ELR (cell line): ENCODE measurements at regions not wholly inside any gene's neighbourhood (a gene's known extent, or its start where the extent isn't known, plus 50 kb on each side); places are given as distances from the start of the nearest gene placed in this dataset.
"Not testable (repeated sequence)": the region's sequence is repeated elsewhere in the genome, so short reads cannot be mapped to it uniquely, and the experiment has no call there.

Source experiments
- DNase-seq: peaks from one replicate; pipeline ENCODE4 v3.0.0-alpha.2; 2015; ENCODE audit warnings: low read depth

DNA sequence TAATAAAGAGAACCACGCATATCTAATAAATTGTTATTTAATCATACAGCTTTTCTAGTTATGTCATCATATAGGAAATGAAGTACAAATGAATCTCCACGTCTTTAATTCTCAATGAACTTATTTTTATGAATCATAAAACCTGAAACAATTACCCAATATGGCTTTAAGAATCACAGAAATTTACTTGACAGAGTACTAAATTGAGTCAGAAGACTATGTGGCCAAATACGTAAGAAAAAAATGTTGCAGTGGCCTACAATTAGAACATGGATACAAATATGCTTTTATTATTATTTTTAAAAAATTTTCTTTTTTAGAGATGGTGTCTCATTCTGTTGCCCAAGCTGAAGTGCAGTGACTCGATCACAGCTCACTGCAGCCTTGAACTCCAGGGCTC lies 584.7 kb upstream of the SLC35B3 start:
- no peak for DNase-seq

DNA sequence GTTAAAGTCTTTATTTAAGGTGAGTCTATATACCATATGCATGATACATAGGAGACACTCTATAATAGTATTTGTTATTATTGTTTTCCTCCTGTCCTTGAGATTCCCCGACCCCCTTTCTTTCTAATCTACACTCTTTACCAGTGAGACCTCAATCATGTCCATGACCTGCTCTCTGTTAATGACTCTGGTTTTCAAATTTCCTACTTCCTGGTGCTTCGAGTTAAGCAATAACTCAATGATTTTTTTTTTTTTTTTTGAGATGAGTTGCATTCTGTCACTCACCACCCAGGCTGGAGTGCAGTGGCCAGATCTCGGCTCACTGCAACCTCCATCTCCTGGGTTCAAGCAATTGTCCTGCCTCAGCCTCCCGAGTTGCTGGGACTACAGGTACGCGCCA lies 574.6 kb upstream of the SLC35B3 start:
- DNase-seq = no peak

DNA sequence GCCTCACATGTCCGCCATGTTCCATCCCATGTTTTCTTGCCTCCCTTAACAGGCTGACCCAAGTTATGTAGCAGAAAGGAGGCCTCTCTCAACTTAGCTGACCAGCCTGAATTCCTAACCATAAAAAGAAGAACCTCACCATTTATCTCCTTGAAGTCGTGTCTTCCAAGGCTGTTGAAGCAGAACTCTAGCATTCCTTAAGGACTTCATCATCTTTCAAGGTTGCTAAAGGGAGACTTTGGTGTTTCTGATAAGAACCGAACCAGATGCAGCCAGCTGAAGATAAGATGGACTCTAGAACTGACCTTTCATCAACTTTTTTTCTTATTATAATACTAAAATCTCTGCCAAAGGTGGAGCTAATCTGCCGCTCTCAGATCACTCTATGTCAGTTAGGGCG lies 571.7 kb upstream of the SLC35B3 start:
- DNase-seq = no peak

DNA sequence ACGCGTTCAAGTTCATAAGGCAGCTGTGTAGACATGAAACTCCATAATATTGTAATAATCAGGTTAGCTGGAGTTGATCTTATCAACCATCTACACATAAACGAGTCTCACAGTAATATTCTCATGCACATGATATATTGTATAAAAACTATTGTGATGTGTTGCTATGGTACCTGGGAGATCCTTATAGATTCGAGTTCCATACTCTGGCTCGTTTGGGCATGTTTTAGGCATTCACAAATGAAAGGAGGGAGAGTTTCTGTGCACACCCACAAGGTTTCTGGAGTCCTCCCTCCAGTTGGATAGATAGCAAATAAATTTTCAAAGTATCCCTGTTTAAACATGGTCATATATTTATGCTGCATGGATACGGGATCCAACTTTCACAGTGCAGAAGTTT lies 567.5 kb upstream of the SLC35B3 start:
- DNase-seq = no peak

DNA sequence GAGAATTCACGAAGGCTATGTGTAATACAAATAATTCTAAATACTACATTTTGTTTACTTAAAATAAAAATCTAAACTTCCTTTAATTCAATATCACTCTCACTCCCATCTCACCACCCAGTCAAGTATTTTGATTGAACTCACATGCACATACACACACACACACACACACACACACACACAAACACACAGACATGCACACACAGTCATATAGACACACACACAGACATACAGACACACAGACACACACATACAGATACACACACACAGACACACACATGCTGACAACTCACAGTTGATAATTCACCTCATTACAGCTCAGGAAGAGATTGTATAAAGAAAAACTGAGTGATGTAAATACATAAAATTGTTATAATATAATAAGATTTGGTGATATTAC lies 559.8 kb upstream of the SLC35B3 start:
- DNase-seq = no peak

DNA sequence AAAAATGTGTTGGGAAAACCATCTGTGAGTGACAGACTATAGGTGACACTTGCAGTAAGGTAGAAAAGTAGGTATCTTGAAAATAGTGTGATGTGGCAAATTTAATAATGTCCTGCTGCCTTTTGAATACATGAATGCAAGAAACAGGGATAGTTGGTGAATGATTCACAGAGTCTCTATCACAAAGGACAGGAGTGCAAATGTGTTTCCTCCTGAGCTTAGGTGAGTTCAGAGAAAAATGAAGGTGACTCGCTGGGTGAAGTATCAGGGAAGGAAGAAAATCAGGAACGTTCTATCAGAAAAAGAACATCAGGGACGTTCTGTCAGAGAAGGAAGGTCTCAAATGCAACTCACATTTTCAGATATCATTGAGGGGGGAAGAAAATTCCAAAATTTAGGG lies 557.8 kb upstream of the SLC35B3 start:
- DNase-seq = no peak

DNA sequence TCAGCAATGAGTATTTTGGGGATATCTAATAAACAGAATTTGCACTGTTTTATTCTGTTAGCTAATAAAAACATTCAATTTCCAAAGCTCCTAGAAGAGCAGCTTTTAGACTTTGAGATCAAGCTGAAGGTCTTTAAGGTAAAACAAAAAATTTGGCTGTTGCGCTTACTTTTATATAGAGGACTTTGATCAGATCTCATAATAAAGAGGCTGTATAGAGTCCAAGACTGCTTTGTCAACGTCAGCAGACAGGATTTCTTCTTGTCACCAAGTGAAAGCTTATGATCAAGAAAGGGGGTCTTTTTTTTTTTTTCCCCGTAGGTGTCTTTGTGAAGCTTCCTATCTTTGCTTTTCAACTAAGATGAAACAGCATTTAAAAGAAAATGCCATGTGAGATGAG lies 556.5 kb upstream of the SLC35B3 start:
- no peak for DNase-seq

DNA sequence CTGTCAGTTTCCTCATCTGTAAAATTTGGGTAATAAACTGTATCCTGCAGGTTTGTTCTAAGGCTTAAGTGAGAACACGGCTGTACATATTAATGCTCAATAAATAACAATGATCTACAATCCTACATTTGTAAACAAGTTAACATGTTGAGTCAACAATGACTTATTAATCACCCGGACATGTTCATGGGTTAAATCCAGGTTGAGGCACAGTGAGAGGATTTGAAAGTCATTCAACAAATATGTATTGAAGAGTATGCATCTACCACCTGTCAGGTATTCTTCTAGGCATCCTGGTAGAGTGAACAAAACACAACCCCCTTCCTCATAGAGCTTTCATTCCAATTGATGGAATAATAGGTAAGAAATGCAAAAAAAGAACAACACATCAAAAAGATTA lies 554.7 kb upstream of the SLC35B3 start:
- DNase-seq = no peak

DNA sequence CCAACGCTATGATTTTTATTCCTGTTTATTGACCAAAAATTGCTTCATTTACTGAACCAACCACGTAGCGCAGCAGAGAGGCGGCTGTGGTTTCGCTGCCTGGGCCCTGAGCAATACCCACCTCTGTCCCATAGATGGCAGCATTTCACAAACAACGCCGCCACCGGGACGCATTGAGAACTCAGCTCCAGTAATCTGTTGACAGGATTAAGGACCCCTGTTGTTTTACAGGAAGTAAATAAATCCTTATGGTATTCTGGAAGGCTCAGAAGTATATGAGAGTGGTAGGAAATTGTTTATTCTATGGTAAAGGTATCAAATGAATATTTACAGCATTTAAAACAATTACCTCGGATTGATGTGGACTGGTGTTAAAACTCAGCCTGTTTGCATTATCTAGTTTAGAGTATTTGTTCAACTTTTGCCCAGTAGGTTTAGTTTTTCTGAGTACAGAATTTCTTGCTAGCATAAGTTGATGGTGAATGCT lies 547.9 kb upstream of the SLC35B3 start:
- peak; percentile 77 for DNase-seq

DNA sequence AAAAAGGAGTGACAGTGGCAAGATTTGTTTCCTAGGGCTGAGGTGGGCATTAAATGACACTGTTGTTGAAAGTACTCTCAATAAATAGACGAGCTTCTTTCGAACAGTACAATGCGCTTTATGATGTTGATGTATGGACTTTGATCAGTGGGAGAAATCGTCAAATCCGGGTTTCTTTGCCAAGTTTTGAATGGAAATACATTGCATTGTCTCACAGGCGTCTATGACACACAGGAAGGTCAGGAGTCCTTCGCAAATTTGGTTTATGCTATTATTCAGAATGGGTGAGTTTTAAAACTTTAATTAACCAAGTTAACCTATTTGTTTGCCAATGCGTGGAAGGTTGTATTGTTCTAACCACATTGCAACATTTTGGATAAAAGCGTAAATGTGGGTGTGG lies 547.3 kb upstream of the SLC35B3 start:
- DNase-seq = no peak

DNA sequence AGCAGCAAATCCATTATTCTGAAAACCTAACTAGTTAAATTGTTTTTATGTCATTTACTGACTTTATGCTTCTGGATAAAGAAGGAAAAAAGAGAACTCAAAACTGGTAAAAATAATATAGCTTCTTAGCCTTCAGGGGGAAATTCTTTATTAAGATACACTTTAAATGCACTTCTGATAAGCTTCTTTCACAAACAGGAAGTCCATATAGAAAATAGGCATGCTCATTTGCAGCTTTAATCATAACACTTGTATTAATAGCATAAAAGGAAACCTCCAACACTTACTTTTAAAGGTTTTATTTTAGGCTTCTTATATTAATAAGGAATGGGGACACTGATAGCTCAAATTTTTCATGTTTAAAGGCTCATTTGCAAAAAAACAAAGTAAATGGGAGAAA lies 538.0 kb upstream of the SLC35B3 start:
- no peak for DNase-seq

DNA sequence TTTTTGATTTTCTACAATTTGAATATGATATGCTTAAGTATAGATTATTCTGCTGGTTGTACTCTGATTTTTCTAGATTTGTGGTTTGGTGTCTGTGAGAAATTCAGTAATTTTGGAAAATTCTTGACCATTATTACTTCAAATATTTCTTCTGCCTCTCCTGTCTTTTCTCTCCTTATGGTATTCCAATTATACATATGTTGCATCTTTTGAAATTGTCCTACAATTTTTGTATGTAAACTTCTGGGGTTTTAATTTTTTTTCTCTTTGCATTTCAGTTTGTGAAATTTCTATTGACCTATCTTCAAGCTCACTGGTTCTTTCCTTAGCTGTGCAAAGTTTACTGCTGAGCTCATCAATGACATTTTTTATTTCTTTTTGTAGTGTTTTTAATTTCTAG lies 534.4 kb upstream of the SLC35B3 start:
- no peak for DNase-seq

DNA sequence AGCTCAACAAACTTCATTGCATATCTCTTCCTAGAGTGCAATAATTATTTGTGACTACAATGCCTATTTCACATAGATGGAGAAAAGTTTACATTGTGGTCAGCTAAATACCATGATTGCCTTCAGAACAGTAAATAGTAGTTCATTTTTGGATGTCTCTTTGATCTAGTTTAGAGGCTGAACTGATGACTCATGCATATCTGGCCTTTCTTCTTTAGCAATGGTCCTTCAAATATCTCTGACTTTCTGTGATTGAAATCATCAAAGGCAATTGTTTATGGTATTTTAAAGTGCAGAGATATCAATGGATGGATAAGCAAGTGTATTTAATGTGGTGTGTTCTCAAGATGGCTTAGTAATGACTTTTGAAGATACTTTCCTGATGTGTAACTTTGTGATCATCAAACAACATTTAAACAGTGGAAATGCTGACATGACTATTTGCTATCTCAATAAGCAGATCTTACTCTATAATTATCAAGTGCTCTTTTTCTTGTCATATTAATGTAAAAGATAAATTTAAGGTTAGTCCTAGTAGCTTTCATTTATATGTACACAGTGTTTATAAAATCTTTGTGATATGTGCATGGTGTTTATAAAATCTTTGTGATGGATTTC lies 523.7 kb upstream of the SLC35B3 start:
- peak; percentile 67 for DNase-seq

DNA sequence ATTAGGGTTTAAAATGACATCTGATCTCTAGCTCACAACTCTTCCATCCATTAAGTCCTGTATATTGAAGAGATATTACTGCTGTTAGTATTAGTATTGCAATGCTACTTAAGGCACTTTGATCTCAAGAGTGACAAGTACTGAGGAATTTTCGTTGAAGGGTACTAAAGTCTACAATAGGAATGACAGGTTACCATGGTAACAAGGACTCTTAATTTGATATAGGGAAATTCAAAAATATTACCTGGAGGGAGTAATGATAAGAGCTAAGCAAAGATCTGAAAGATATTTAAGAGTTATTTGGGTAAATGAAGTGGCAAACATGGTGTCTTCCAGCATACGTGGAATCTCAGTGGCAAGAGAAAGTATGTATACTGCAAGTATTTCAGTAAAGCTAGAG lies 518.0 kb upstream of the SLC35B3 start:
- no peak for DNase-seq

DNA sequence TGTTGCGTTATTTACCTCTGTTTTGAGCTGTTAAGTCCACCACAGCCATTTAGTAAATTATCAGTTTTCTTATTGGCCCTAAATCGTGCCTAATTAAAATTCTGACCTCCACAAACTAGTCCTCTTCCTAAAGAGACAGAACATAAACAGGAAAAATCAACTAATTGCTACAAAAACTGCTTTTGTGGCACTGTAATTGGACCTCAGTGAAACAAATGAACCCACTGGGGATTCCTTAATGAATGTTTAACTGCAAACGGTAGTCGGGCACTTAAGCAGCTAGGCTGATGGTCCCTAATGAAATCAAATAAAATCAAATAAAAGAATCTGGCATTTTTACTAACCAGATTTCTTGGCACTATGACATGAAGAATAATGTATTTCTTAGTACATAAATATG lies 513.4 kb upstream of the SLC35B3 start:
- DNase-seq = no peak

DNA sequence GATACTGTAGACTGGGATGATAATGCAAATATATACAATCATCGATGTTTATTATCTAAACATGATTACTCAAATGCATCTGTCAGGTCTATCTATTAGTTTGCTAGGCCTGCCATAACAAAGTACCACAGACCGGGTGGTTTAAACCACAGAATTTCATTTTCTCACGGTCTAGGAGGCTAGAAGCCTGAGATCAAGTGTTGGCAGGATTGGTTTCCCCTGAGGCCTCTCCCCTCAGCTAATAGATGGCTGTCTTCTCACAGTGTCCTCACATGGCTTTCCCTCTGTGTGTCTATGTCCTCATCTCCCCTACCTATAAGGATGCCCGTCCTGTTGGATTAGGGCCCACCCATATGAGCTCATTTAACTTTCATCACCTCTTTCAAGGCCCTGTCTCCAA lies 512.6 kb upstream of the SLC35B3 start:
- no peak for DNase-seq

DNA sequence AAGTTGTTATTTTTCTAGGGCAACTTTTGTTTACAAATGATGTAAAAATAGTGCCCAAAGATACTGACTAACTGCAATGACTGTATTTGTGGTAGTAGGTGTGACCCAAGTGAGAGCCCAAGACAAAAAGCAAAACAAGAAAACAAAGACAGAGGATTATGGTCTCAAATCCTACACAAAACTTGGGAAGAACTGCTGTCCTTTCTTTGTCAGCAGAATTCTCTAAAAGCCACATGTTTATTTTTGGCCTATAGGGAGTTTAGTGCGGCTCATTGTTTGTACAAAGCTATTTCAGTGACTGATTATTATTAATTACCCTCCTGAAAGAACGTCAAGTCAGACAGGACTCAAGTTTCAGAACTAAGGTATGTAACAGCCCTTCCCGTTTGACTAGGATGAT lies 509.2 kb upstream of the SLC35B3 start:
- no peak for DNase-seq

DNA sequence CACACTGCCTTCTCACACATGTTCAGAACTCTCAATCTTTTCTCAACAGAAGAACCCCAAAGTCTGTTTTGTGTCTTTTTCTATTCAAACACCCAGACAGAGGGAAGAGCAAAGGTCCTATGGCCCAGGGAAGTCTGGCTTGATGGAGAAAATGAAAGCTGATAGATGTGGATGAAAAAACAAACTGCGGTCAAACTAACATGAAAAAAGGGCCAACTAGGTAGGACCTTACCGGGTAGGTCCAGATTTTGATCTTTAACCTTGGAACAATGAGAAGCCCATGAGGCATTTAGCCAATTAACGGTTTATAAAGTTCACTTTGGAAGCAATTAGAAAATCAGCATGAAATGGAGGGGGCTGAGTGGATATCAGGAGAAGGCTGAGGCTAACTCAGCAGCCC lies 507.7 kb upstream of the SLC35B3 start:
- no peak for DNase-seq

DNA sequence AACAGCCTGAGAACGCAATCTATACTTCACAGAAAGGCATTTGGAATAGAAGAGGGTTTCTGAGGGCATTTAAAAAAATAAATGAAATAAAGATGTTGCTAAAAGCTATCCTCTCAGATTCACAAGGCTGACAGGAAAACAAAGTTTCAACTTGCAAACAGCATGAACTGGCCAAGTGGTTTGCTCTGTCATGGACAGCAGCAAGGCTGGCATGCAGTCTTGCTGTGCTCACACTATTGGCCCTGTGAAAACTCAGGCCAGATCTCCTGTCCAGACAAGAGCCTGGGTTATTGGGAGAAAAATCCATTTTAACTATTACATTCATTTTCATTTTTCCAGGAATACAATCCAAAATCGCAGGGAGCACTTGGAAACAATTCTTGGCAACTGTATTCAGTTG lies 506.2 kb upstream of the SLC35B3 start:
- DNase-seq = no peak

DNA sequence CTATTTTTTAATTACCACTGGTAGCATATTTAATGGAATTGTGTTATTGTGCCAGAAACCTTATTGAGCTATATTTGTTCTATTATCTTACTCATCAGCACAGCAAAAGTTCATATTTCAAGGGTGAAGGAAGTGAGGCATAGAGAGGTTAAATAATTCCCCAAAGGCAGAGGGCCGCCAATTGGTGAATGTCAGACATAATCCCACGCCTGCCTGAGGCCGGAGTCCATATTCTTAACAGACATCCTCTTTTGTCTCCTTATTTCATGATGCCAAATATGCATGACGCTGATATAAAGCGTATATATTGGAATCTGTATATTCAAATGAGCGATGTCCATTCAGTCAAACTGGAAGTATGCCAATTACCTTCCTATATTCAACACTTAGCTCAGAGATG lies 505.0 kb upstream of the SLC35B3 start:
- peak; percentile 10 for DNase-seq

DNA sequence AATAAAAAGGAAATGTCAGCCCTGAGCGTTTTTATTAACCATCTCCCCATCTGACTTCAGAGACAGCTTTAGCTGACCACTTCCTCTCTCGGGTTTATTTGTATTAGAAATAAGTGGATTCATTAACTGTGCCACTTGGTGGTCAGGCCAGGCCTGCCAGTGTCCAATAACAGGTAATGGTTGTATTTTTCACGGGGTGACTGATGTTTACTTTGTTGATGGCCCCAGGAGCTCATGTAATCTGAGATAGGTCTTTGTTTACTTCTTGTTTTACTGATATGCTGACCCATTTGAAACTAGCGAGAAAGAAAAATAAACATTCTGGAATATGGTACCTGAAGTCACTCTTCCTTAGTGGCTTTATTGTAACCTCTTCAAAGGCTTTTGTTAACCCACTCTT lies 504.3 kb upstream of the SLC35B3 start:
- DNase-seq = peak; percentile 27

DNA sequence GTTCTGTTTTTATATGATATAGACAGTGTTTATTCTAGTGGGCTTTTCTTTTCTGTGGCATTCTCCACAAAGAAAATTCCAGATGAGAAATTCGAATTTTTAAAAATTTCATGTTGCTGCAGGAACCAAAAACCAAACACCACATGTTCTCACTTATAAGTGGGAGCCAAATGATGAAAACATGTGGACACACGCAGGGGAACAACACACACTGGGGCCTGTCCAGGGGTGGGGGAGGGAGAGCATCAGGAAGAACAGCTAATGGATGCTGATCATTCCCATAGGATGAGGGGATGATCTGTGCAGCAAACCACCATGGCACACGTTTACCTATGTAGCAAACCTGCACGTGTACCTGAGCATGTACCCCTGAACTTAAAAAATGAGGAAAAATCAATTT lies 499.0 kb upstream of the SLC35B3 start:
- DNase-seq = no peak

DNA sequence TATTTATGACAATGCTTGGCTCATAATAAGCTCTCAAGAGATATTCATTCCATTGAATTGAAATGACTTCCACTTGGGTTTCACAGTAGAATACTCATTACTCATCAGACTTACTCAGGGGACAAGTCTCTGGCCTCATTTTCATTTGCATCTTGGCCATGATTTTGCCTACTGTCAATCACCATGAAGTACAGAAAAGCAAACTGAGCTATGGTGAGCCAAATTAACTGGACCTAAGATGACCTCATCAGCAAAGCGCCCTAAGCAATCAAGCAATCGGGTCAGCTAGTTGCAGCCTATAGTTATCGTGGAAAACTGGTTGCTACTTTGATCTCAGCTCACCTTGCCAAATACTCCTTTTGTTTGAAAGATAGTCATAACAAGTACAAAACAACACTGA lies 494.7 kb upstream of the SLC35B3 start:
- DNase-seq = no peak

DNA sequence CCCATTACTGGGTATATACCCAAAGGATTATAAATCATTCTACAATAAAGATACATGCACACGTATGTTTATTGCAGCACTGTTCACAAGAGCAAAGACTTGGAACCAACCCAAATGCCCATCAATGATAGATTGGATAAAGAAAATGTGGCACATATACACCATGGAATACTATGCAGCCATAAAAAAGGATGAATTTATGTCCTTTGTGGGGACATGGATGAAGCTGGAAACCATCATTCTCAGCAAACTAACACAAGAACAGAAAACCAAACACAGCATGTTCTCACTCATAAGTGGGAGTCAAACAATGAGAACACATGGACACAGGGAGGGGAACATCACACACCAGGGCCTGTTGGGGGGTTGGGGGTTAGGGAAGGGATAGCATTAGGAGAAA lies 484.9 kb upstream of the SLC35B3 start:
- not testable (repeated sequence) for DNase-seq

DNA sequence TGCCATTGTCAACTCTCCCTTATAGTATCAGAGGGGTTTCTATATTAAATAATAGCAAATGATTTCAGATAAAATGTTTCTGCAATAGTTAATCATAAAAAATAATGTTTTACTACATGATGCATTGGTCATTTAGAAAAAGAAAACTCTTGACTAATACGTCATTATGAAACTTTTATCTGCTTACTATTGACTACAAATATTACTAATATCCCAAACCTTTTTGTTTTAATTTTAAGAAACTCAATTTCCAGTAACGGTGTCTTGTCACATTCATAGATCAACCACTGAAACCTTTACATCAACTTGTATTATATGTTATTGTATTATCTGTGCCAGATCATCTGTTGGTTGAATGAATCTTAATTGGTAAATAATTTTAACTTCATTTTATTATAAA lies 482.9 kb upstream of the SLC35B3 start:
- DNase-seq = no peak
